Stomach (tissue), 4 donors: ENCODE measurements at regions not wholly inside any gene's neighbourhood (a gene's known extent, or its start where the extent isn't known, plus 50 kb on each side); places are given as distances from the start of the nearest gene placed in this dataset.

Experiments used
- CTCF ChIP-seq, 7 experiments: fragments of 450-650 bp in 4 of 7; fragments of 200-600 bp in 3 of 7; sonication (generic) in 3 of 7; IDR thresholded peaks; one replicate each; pipeline ENCODE4 v1.5.1; 2016 to 2019; ENCODE audit warnings: antibody characterized with exemption in 7 of 7, control low read depth in 2 of 7, mild to moderate bottlenecking in 1 of 7
- POLR2A ChIP-seq, 4 donors: fragments of 450-650 bp; IDR thresholded peaks; one replicate each; pipeline ENCODE4 v1.6.1; 2016; ENCODE audit warnings: antibody characterized with exemption in 4 of 4, control low read depth in 2 of 4, mild to moderate bottlenecking in 1 of 4, moderate library complexity in 1 of 4

- TF ChIP-seq CTCF (IDR thresholded peaks at IDR 0.05) (no peak), POLR2A (IDR thresholded peaks at IDR 0.05) (no peak)
Observed at GRCh38 chr13:60221581-60221980, 57.9 kb upstream of the DIAPH3 start.
